Activated T-cell treated with anti-CD3 and anti-CD28 coated beads, Interleukin-2, amount 50 U/mL, for 72 hours (primary cell): ENCODE measurements at regions not wholly inside any gene's neighbourhood (a gene's known extent, or its start where the extent isn't known, plus 50 kb on each side); places are given as distances from the start of the nearest gene placed in this dataset.

Experiments used
- ATAC-seq, 2 donors: fragments of 150-1000 bp; cut with Tn5 transposase; replicated peaks in 1 of 2; 2 replicates each; pipeline ENCODE4 v1.10.0; 2021; ENCODE audit warnings: moderate library complexity in 2 of 2, mild to moderate bottlenecking in 1 of 2
- DNase-seq, 2 donors: peaks; one replicate each; pipeline ENCODE4 v3.0.0; 2021 to 2022; ENCODE audit warnings: mixed read lengths in 1 of 2
- H3K27ac Mint-ChIP-seq: one replicate; pipeline ENCODE4 v1.8.0; 2022; ENCODE audit warnings: mild to moderate bottlenecking, moderate library complexity, mixed read lengths
- H3K27me3 Mint-ChIP-seq: one replicate; pipeline ENCODE4 v1.8.0; 2022; ENCODE audit warnings: low read depth, mixed read lengths
- H3K36me3 Mint-ChIP-seq, 2 donors: one replicate each; pipeline ENCODE4 v1.8.0; 2022; ENCODE audit warnings: mixed read lengths in 2 of 2, mild to moderate bottlenecking in 1 of 2; ENCODE audit not compliant: insufficient read depth in 2 of 2
- H3K4me1 Mint-ChIP-seq: one replicate; pipeline ENCODE4 v1.8.0; 2022; ENCODE audit warnings: low read depth, mixed read lengths
- H3K4me3 Mint-ChIP-seq, 2 donors: one replicate each; pipeline ENCODE4 v1.8.0; 2022; ENCODE audit warnings: mild to moderate bottlenecking in 2 of 2, mixed read lengths in 2 of 2, moderate library complexity in 2 of 2
- H3K9me3 Mint-ChIP-seq, 2 donors: one replicate each; pipeline ENCODE4 v1.8.0; 2022; ENCODE audit warnings: mixed read lengths in 2 of 2

GRCh38 chr12:92206596-92206995, 61.0 kb upstream of the BTG1 start:
- Mint-ChIP-seq H3K27ac (no peak overlapping the region), H3K9me3 (peaks cover 0 to 2% of the 10 kb centered on the region in 2 donors), H3K4me3 (no peak overlapping the region), H3K27me3 (no peaks in the 10 kb centered on the region), H3K36me3 (peaks cover 0 to 2% of the 10 kb centered on the region in 2 donors), H3K4me1 (peaks cover 32% of the 10 kb centered on the region)
- ATAC-seq = no peak
- no peak for DNase-seq

- Mint-ChIP-seq H3K27me3 (no peaks in the 10 kb centered on the region), H3K9me3 (no peaks in the 10 kb centered on the region), H3K4me3 (no peak overlapping the region), H3K4me1 (peaks cover 32% of the 10 kb centered on the region), H3K36me3 (no peaks in the 10 kb centered on the region), H3K27ac (no peak overlapping the region)
- DNase-seq (no peak), ATAC-seq (no peak)
Observed at GRCh38 chr12:92206011-92206410, 60.4 kb upstream of the BTG1 start.

GRCh38 chr12:92199819-92200576, 54.4 kb upstream of the BTG1 start:
- DNase-seq = no peak
- no peak overlapping the region for H3K27ac Mint-ChIP-seq
- no peak for ATAC-seq
- no peaks in the 10 kb centered on the region for H3K27me3 Mint-ChIP-seq
- no peaks in the 10 kb centered on the region for H3K4me1 Mint-ChIP-seq
- peaks cover 0 to 5% of the 10 kb centered on the region in 2 donors for H3K36me3 Mint-ChIP-seq
- no peak overlapping the region for H3K4me3 Mint-ChIP-seq
- peaks cover 0 to 2% of the 10 kb centered on the region in 2 donors for H3K9me3 Mint-ChIP-seq

DNA sequence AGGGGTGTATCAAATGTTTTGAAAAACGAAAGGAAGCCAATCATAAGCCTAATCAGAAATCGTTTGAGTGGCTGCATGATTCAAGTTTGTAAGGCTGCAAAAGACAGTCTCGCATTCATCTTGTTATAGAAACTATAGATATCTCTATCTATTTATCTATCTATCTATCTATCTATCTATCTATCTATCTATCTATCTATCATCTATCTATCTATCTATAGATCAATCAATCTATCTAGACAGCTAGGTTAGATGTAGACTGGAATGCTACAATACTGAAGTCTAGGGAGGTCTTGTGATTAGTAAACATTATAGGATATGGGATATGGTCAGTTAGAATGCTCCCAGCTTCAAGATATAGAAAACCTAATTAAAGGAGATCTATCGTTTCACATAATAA, 52.2 kb upstream of the BTG1 start:
- no peak overlapping the region for H3K27ac Mint-ChIP-seq
- H3K36me3 Mint-ChIP-seq = peaks cover 0 to 5% of the 10 kb centered on the region in 2 donors
- H3K4me3 Mint-ChIP-seq = no peak overlapping the region
- DNase-seq (no peak), ATAC-seq (no peak)
- no peaks in the 10 kb centered on the region for H3K4me1 Mint-ChIP-seq
- peaks cover 0 to 2% of the 10 kb centered on the region in 2 donors for H3K9me3 Mint-ChIP-seq
- no peaks in the 10 kb centered on the region for H3K27me3 Mint-ChIP-seq

GRCh38 chr12:92196368-92196767, 50.7 kb upstream of the BTG1 start:
- ATAC-seq (peak in 1 of 2 donors; percentile 51), DNase-seq (no peak)
- Mint-ChIP-seq H3K36me3 (peaks cover 0 to 5% of the 10 kb centered on the region in 2 donors), H3K27ac (no peak overlapping the region), H3K9me3 (peaks cover 0 to 2% of the 10 kb centered on the region in 2 donors), H3K4me1 (no peaks in the 10 kb centered on the region), H3K4me3 (no peak overlapping the region), H3K27me3 (no peaks in the 10 kb centered on the region)
